Effector memory CD4-positive, alpha-beta T cell (primary cell): ENCODE measurements at regions not wholly inside any gene's neighbourhood (a gene's known extent, or its start where the extent isn't known, plus 50 kb on each side); places are given as distances from the start of the nearest gene placed in this dataset.

Experiments used
- DNase-seq, 3 donors: peaks; one replicate each; pipeline ENCODE4 v3.0.0-alpha.2; 2020
- H3K27ac ChIP-seq: 2 replicates; pipeline ENCODE4 v1.7.0; 2013; ENCODE audit warnings: mild to moderate bottlenecking, low read length, moderate library complexity; ENCODE audit not compliant: insufficient read depth, poor library complexity, severe bottlenecking
- H3K27me3 ChIP-seq: replicated peaks from 2 replicates; pipeline ENCODE4 v1.7.0; 2013; ENCODE audit warnings: mild to moderate bottlenecking, low read length; ENCODE audit not compliant: insufficient read depth, control insufficient read depth, poor library complexity, severe bottlenecking
- H3K36me3 ChIP-seq: 2 replicates; pipeline ENCODE4 v1.7.0; 2013; ENCODE audit warnings: mild to moderate bottlenecking, low read length, moderate library complexity; ENCODE audit not compliant: control insufficient read depth, insufficient read depth
- H3K4me1 ChIP-seq: 2 replicates; pipeline ENCODE4 v1.7.0; 2013; ENCODE audit warnings: low read length, mild to moderate bottlenecking; ENCODE audit not compliant: control insufficient read depth, insufficient read depth, poor library complexity, severe bottlenecking
- H3K4me3 ChIP-seq: 2 replicates; pipeline ENCODE4 v1.7.0; 2013; ENCODE audit warnings: low read length, low read depth, mild to moderate bottlenecking; ENCODE audit not compliant: insufficient read depth, poor library complexity, severe bottlenecking
- H3K9me3 ChIP-seq: 2 replicates; pipeline ENCODE4 v1.7.0; 2013; ENCODE audit warnings: mild to moderate bottlenecking, low read length, moderate library complexity; ENCODE audit not compliant: control insufficient read depth

- no peak overlapping the region for H3K27ac ChIP-seq
- no peaks in the 10 kb centered on the region for H3K9me3 ChIP-seq
- no peaks in the 10 kb centered on the region for H3K36me3 ChIP-seq
- H3K4me3 ChIP-seq: no peak overlapping the region
- H3K4me1 ChIP-seq: peaks cover 3% of the 10 kb centered on the region
- H3K27me3 ChIP-seq: peaks cover 40% of the 10 kb centered on the region
- DNase-seq: no peak
Observed at GRCh38 chr9:93829271-93830011, 125.7 kb downstream of the BARX1 start.

- Histone ChIP-seq H3K36me3 (no peaks in the 10 kb centered on the region), H3K9me3 (no peaks in the 10 kb centered on the region), H3K4me1 (peaks cover 3% of the 10 kb centered on the region), H3K27ac (no peak overlapping the region), H3K4me3 (no peak overlapping the region), H3K27me3 (peaks cover 40% of the 10 kb centered on the region)
- DNase-seq: no peak
Observed at GRCh38 chr9:93828331-93829097, 126.6 kb downstream of the BARX1 start.

- Histone ChIP-seq H3K4me1 (peaks cover 3% of the 10 kb centered on the region), H3K27ac (no peak overlapping the region), H3K9me3 (no peaks in the 10 kb centered on the region), H3K27me3 (peaks cover 40% of the 10 kb centered on the region), H3K36me3 (no peaks in the 10 kb centered on the region), H3K4me3 (no peak overlapping the region)
- DNase-seq: no peak
Observed at GRCh38 chr9:93827545-93828330, 127.4 kb downstream of the BARX1 start.

DNA sequence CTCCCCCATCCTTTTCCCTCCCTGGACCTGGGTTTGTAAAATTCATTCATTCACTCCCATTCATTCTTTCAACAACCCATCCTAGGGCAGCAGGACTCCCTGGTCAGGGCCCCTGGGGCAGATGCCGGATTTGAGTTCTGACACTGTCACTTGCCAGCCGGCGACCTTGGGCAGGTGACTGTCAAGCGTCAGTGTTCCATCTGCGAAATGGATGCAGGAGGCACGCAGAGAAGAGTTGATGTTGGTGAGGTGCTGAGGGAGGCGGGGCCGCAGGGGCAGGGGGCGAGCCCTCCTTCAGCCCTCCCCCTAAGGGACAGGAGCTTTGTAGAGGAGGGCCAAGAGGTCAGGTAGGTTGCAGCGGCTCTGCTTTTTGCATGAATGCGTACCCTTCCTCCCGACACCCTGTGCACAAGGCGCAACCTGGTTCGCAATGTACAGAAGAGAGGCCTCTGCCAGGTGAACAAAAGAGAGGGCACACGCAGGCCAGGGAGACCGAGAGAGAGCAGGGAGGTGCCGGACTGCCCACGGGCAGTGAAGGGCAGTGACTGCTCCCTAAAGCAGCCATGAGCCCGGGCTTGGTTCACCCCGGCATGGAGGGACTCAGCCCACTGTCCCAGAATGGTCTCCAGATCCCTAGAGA is 128.1 kb downstream of the BARX1 start:
- Histone ChIP-seq H3K4me3 (no peak overlapping the region), H3K4me1 (peaks cover 3% of the 10 kb centered on the region), H3K27ac (no peak overlapping the region), H3K36me3 (no peaks in the 10 kb centered on the region), H3K9me3 (no peaks in the 10 kb centered on the region), H3K27me3 (peaks cover 40% of the 10 kb centered on the region)
- no peak for DNase-seq

DNA sequence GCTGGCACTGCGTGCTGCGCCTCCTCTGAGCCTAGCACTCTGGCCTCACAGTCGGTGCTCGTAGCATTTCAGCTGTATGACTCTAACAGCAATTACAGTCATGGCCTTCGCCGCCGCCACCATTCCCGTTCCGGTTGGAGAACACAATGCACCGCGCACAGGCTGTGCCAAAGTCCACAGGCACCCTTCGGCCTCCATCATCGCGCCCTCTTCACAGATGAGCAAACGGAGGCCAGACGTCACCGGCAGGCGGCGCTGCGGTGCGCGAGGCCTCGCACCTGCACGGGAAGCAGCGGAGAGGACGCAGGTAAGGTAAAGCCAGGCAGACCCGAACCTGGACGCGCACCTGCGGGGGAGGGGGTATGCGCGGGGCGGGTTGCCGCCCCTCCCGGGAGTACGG is 128.9 kb downstream of the BARX1 start:
- H3K4me1 ChIP-seq: peaks cover 3% of the 10 kb centered on the region
- peak in 1 of 3 donors; percentile 27 for DNase-seq
- H3K27me3 ChIP-seq: peaks cover 40% of the 10 kb centered on the region
- H3K4me3 ChIP-seq: no peak overlapping the region
- H3K27ac ChIP-seq: no peak overlapping the region
- no peaks in the 10 kb centered on the region for H3K36me3 ChIP-seq
- H3K9me3 ChIP-seq: no peaks in the 10 kb centered on the region

DNA sequence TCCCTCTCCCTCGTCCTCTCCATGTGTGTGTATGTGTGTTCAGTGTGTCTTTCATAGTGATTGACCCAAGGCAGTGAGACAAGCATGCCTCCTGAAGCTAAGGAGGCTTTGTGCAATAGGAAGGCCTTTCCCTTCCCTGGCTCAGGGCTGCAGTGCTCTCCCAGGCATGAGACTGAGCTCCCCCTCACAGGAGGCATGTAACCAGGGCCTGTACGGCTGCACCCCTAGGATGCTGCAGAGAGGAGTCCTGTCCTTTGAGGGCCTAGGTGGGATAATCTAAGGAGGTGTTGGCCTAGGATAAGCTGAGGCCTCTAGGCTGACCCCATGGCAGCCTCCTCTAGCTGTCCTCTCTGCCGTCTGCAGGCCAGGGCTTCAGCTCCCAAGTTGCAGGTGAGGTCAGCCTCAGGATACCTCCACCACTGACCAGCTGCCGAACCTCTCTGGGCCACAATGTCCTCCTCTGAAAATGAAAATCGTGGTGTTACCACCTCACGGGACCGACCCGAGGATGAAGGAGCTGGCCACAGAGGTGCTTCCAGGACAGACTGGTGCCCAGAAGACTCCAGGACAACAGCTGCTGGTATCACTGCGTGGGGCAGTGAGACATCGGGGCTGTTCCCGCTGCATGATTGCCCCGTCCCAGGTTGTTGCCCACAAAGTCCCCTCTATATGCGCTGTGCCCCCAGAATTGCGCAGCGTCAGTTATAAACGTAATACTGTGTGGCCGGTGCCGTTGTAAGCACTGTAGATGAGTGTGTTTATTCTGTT is 129.6 kb downstream of the BARX1 start:
- no peak overlapping the region for H3K4me3 ChIP-seq
- H3K27ac ChIP-seq: no peak overlapping the region
- no peak for DNase-seq
- peaks cover 36% of the 10 kb centered on the region for H3K27me3 ChIP-seq
- no peaks in the 10 kb centered on the region for H3K9me3 ChIP-seq
- H3K36me3 ChIP-seq: no peaks in the 10 kb centered on the region
- H3K4me1 ChIP-seq: peaks cover 3% of the 10 kb centered on the region

GRCh38 chr9:93824386-93825294 is 130.5 kb downstream of the BARX1 start:
- Histone ChIP-seq H3K36me3 (no peaks in the 10 kb centered on the region), H3K27ac (no peak overlapping the region), H3K4me3 (no peak overlapping the region), H3K27me3 (peaks cover 30% of the 10 kb centered on the region), H3K4me1 (peaks cover 3% of the 10 kb centered on the region), H3K9me3 (no peaks in the 10 kb centered on the region)
- DNase-seq: no peak

DNA sequence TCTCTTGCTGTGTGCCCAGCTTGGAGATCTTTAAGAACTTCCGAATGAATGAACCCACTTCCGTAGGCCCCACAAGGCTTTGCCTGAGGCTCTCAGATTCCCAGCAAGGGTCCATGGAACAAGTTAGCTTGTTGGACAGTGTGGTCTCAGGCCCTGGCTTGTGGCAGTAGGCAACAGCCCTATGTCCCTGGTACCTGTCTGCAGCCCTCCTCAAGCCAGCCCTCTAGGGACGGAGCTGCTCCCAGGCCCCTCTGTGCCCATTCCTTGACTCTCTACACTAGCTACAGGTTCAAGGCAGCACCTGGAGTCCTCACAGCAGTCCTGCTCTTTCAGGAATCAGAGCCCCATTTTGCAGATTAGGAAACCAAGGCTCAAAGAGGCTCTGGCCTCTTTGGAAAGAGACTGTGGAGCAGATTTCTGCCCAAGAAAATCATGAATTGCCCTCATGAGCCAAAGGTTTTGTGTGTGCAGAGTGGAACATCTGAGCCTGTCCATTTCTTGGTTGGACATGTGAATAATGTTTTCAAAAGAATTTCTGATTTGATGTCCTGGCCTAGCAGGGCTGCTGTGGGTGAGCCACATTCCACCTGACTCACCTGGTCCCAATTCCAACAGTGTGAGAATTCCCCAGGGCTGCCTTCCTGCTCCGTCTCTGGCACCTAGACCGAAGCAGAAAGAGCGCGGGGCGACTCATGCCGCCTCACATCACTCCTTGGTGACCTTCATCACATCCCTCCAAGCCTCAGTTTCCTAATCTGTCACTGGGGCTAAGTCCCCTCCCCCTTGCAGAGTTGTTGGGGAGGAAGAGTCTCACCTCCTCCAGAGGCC is 131.7 kb downstream of the BARX1 start:
- DNase-seq: no peak
- H3K36me3 ChIP-seq: no peaks in the 10 kb centered on the region
- H3K27me3 ChIP-seq: peaks cover 21% of the 10 kb centered on the region
- no peak overlapping the region for H3K27ac ChIP-seq
- peaks cover 3% of the 10 kb centered on the region for H3K4me1 ChIP-seq
- H3K9me3 ChIP-seq: no peaks in the 10 kb centered on the region
- no peak overlapping the region for H3K4me3 ChIP-seq
